ENCODE measurements at regions not wholly inside any gene's neighbourhood (a gene's known extent, or its start where the extent isn't known, plus 50 kb on each side); places are given as distances from the start of the nearest gene placed in this dataset.
A peak's percentile ranks its signal among the peaks of the same experiment; 100 is the strongest.

- DNase-seq (ENCODE audit: low read depth, low spot score): peak; percentile 53
- in situ Hi-C loops (cut with HindIII; ENCODE audit: low pct_unique_long_range_greater_than_20kb, low sequenced_read_pairs): no loop called here
These were observed 160.6 kb upstream of the USP24 start for GRCh38 chr1:55375617-55376258.

- DNase-seq (ENCODE audit: low read depth, low spot score): peak; percentile 83
- in situ Hi-C loops (cut with HindIII; ENCODE audit: low pct_unique_long_range_greater_than_20kb, low sequenced_read_pairs): no loop called here
These were observed 159.8 kb upstream of the USP24 start for GRCh38 chr1:55374801-55375616.

GRCh38 chr1:55374216-55374615 lies 159.1 kb upstream of the USP24 start:
- DNase-seq (ENCODE audit: low read depth, low spot score): no peak
- in situ Hi-C loops (cut with HindIII; ENCODE audit: low pct_unique_long_range_greater_than_20kb, low sequenced_read_pairs): no loop called here

GRCh38 chr1:55369474-55369873 lies 154.3 kb upstream of the USP24 start:
- DNase-seq (ENCODE audit: low read depth, low spot score): no peak
- in situ Hi-C loops (cut with HindIII; ENCODE audit: low pct_unique_long_range_greater_than_20kb, low sequenced_read_pairs): no loop called here

GRCh38 chr1:55368698-55369097 lies 153.5 kb upstream of the USP24 start:
- in situ Hi-C loops (cut with HindIII; ENCODE audit: low pct_unique_long_range_greater_than_20kb, low sequenced_read_pairs): no loop called here
- no peak for DNase-seq (ENCODE audit: low read depth, low spot score)

GRCh38 chr1:55367273-55367672 lies 152.1 kb upstream of the USP24 start:
- no peak for DNase-seq (ENCODE audit: low read depth, low spot score)
- in situ Hi-C loops (cut with HindIII; ENCODE audit: low pct_unique_long_range_greater_than_20kb, low sequenced_read_pairs): no loop called here

GRCh38 chr1:55364216-55364615 lies 149.1 kb upstream of the USP24 start:
- in situ Hi-C loops (cut with HindIII; ENCODE audit: low pct_unique_long_range_greater_than_20kb, low sequenced_read_pairs): no loop called here
- DNase-seq (ENCODE audit: low read depth, low spot score): no peak

- in situ Hi-C loops (cut with HindIII; ENCODE audit: low pct_unique_long_range_greater_than_20kb, low sequenced_read_pairs): no loop called here
- no peak for DNase-seq (ENCODE audit: low read depth, low spot score)
These were observed 148.1 kb upstream of the USP24 start for GRCh38 chr1:55363268-55363667.

- DNase-seq (ENCODE audit: low read depth, low spot score): no peak
- in situ Hi-C loops (cut with HindIII; ENCODE audit: low pct_unique_long_range_greater_than_20kb, low sequenced_read_pairs): no loop called here
These were observed 147.4 kb upstream of the USP24 start for GRCh38 chr1:55362558-55362957.

GRCh38 chr1:55359611-55360010 lies 144.4 kb upstream of the USP24 start:
- in situ Hi-C loops (cut with HindIII; ENCODE audit: low pct_unique_long_range_greater_than_20kb, low sequenced_read_pairs): no loop called here
- no peak for DNase-seq (ENCODE audit: low read depth, low spot score)

GRCh38 chr1:55358581-55358980 lies 143.4 kb upstream of the USP24 start:
- in situ Hi-C loops (cut with HindIII; ENCODE audit: low pct_unique_long_range_greater_than_20kb, low sequenced_read_pairs): no loop called here
- DNase-seq (ENCODE audit: low read depth, low spot score): no peak

GRCh38 chr1:55355549-55355948 lies 140.4 kb upstream of the USP24 start:
- no peak for DNase-seq (ENCODE audit: low read depth, low spot score)
- in situ Hi-C loops (cut with HindIII; ENCODE audit: low pct_unique_long_range_greater_than_20kb, low sequenced_read_pairs): no loop called here

- DNase-seq (ENCODE audit: low read depth, low spot score): no peak
- in situ Hi-C loops (cut with HindIII; ENCODE audit: low pct_unique_long_range_greater_than_20kb, low sequenced_read_pairs): no loop called here
These were observed 138.8 kb upstream of the USP24 start for GRCh38 chr1:55353707-55354620.

- no peak for DNase-seq (ENCODE audit: low read depth, low spot score)
- in situ Hi-C loops (cut with HindIII; ENCODE audit: low pct_unique_long_range_greater_than_20kb, low sequenced_read_pairs): no loop called here
These were observed 137.6 kb upstream of the USP24 start for GRCh38 chr1:55352811-55353180.

- no peak for DNase-seq (ENCODE audit: low read depth, low spot score)
These were observed 137.1 kb upstream of the USP24 start for GRCh38 chr1:55352080-55352810.

GRCh38 chr1:55348356-55348755 lies 133.2 kb upstream of the USP24 start:
- no peak for DNase-seq (ENCODE audit: low read depth, low spot score)
- in situ Hi-C loops (cut with HindIII; ENCODE audit: low pct_unique_long_range_greater_than_20kb, low sequenced_read_pairs): no loop called here

More at GRCh38 chr1:55352080-55352810, 137.1 kb upstream of the USP24 start:
- in situ Hi-C loops (cut with HindIII; ENCODE audit: low pct_unique_long_range_greater_than_20kb, low sequenced_read_pairs): no loop called here

GRCh38 chr1:55347866-55348265 lies 132.7 kb upstream of the USP24 start:
- DNase-seq (ENCODE audit: low read depth, low spot score): no peak
- in situ Hi-C loops (cut with HindIII; ENCODE audit: low pct_unique_long_range_greater_than_20kb, low sequenced_read_pairs): no loop called here

GRCh38 chr1:55347041-55347440 lies 131.9 kb upstream of the USP24 start:
- in situ Hi-C loops (cut with HindIII; ENCODE audit: low pct_unique_long_range_greater_than_20kb, low sequenced_read_pairs): no loop called here

More at GRCh38 chr1:55347041-55347440, 131.9 kb upstream of the USP24 start:
- DNase-seq (ENCODE audit: low read depth, low spot score): no peak

Measured in SK-MEL-5 (cell line).